Smooth muscle cell (in vitro differentiated cells): ENCODE measurements at regions not wholly inside any gene's neighbourhood (a gene's known extent, or its start where the extent isn't known, plus 50 kb on each side); places are given as distances from the start of the nearest gene placed in this dataset.
"Not testable (repeated sequence)": the region's sequence is repeated elsewhere in the genome, so short reads cannot be mapped to it uniquely, and the experiment has no call there.

ENCODE experiments used
- DNase-seq: peaks from one replicate; lab custom pipeline; 2025; ENCODE audit not compliant: unreplicated experiment; lab: John Stamatoyannopoulos, UW
- H2AFZ ChIP-seq: fragments of 200-600 bp; sonication (generic); 2 replicates; pipeline ENCODE4 v1.6.0; 2016; ENCODE audit warnings: antibody characterized with exemption, low read depth, mild to moderate bottlenecking
- H3F3A ChIP-seq: fragments of 200-600 bp; sonication (generic); 2 replicates; pipeline ENCODE4 v1.6.0; 2017; ENCODE audit warnings: antibody characterized with exemption, low read depth
- H3K27ac ChIP-seq: fragments of 200-600 bp; sonication (generic); 2 replicates; pipeline ENCODE4 v1.5.1; 2016; ENCODE audit warnings: low read depth, mild to moderate bottlenecking
- H3K27me3 ChIP-seq: fragments of 200-600 bp; sonication (generic); 2 replicates; pipeline ENCODE4 v1.6.1; 2016; ENCODE audit warnings: low read depth, mild to moderate bottlenecking
- H3K36me3 ChIP-seq: fragments of 200-600 bp; sonication (generic); 2 replicates; pipeline ENCODE4 v1.5.1; 2016; ENCODE audit warnings: low read depth
- H3K4me1 ChIP-seq: fragments of 200-600 bp; sonication (generic); 2 replicates; pipeline ENCODE4 v1.5.1; 2016; ENCODE audit warnings: low read depth
- H3K4me2 ChIP-seq: fragments of 200-600 bp; sonication (generic); 2 replicates; pipeline ENCODE4 v1.6.0; 2016; ENCODE audit warnings: mild to moderate bottlenecking
- H3K4me3 ChIP-seq: fragments of 200-600 bp; sonication (generic); 2 replicates; pipeline ENCODE4 v1.5.1; 2016; ENCODE audit warnings: mild to moderate bottlenecking
- H3K79me2 ChIP-seq: fragments of 200-600 bp; sonication (generic); 2 replicates; pipeline ENCODE4 v1.6.0; 2016; ENCODE audit warnings: low read depth, mild to moderate bottlenecking
- H3K9ac ChIP-seq: fragments of 200-600 bp; sonication (generic); 2 replicates; pipeline ENCODE4 v1.6.0; 2016; ENCODE audit warnings: low read depth
- H3K9me3 ChIP-seq: fragments of 200-600 bp; sonication (generic); replicated peaks from 2 replicates; pipeline ENCODE4 v1.5.1; 2016; ENCODE audit warnings: low read depth
- H4K20me1 ChIP-seq: fragments of 200-600 bp; sonication (generic); 2 replicates; pipeline ENCODE4 v1.6.0; 2016; ENCODE audit warnings: low read depth
- CTCF ChIP-seq: fragments of 200-600 bp; sonication (generic); IDR thresholded peaks from 2 replicates; pipeline ENCODE4 v1.5.1; 2017; ENCODE audit warnings: borderline replicate concordance, mild to moderate bottlenecking, antibody characterized with exemption; ENCODE audit not compliant: insufficient read depth, poor library complexity, severe bottlenecking
- WGBS: methylation state at CpG from one replicate; pipeline ENCODE4 v1.1.7; 2016; ENCODE audit warnings: low lambda C conversion rate; 5-methylcytosine and 5-hydroxymethylcytosine counted together

- DNase-seq: no peak
- H2AFZ ChIP-seq: no peak overlapping the region
- H3K4me1 ChIP-seq: no peaks in the 10 kb centered on the region
- 96% methylated on average over 2 of the region's 2 CpGs for WGBS
- H3K9ac ChIP-seq: no peak overlapping the region
- no peak overlapping the region for H3K4me2 ChIP-seq
- no peaks in the 10 kb centered on the region for H3K9me3 ChIP-seq
- no peaks in the 10 kb centered on the region for H4K20me1 ChIP-seq
- no peak overlapping the region for H3K4me3 ChIP-seq
- no peak for TF ChIP-seq CTCF
- H3K36me3 ChIP-seq: no peaks in the 10 kb centered on the region
- no peaks in the 10 kb centered on the region for H3K79me2 ChIP-seq
- no peak overlapping the region for H3K27ac ChIP-seq
- no peaks in the 10 kb centered on the region for H3K27me3 ChIP-seq
- H3F3A ChIP-seq: no peaks in the 10 kb centered on the region
Observed at GRCh38 chr3:78338405-78338804, 1298.5 kb downstream of the ROBO2 start.

DNA sequence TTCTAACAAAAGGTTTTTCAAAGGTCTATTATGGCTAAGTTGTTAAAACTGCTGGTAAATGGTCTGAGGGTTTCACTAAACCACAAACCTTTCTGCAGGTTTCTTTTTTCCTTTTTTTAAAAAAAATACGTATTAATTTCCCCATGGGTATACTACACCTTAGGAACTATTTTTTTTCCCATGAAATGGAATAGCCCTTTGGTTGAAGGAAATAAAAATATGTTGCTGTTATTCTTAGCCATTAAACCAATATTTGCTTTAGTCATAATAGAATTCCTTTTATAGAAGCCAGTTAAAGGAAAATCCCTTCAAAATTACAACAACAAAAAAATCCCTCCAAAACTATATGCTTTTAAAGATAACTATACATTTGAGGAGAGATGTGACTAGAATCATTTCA, 1303.3 kb downstream of the ROBO2 start:
- Histone ChIP-seq H2AFZ (no peak overlapping the region), H3F3A (no peaks in the 10 kb centered on the region)
- WGBS: 80% methylated on average over 1 of the region's 1 CpG

DNA sequence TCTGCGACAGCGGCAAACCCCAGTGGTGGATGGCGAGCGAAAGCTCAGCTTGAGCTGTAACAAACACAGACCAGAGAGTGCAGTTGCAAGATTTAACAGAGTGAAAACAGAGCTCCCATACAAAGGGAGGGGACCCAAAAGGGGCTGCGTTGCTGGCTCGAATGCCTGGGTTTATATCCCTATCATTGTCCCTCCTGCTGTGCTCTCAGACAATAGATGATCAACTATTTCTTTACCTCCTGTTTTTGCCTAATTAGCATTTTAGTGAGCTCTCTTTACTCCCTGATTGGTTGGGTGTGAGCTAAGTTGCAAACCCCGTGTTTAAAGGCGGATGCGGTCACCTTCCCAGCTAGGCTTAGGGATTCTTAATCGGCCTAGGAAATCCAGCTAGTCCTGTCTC, 1304.4 kb downstream of the ROBO2 start:
- H4K20me1 ChIP-seq, H3K79me2 ChIP-seq, H3K4me3 ChIP-seq, DNase-seq, H3K9me3 ChIP-seq, H3K9ac ChIP-seq, H3F3A ChIP-seq, H3K27me3 ChIP-seq, H3K4me2 ChIP-seq, H2AFZ ChIP-seq, H3K27ac ChIP-seq, H3K36me3 ChIP-seq: not testable (repeated sequence)
- peaks cover 23% of the 10 kb centered on the region for H3K4me1 ChIP-seq
- 85% methylated on average over 10 of the region's 10 CpGs for WGBS

More for the DNA sequence above, 1303.3 kb downstream of the ROBO2 start:
- H3K4me1 ChIP-seq: peaks cover 20% of the 10 kb centered on the region
- H3K27me3 ChIP-seq: no peaks in the 10 kb centered on the region
- no peaks in the 10 kb centered on the region for H3K9me3 ChIP-seq
- H3K4me2 ChIP-seq: no peak overlapping the region
- no peaks in the 10 kb centered on the region for H4K20me1 ChIP-seq
- TF ChIP-seq CTCF: no peak
- no peak overlapping the region for H3K9ac ChIP-seq
- H3K4me3 ChIP-seq: no peak overlapping the region
- no peaks in the 10 kb centered on the region for H3K79me2 ChIP-seq
- no peak for DNase-seq
- H3K36me3 ChIP-seq: no peaks in the 10 kb centered on the region
- no peak overlapping the region for H3K27ac ChIP-seq

DNA sequence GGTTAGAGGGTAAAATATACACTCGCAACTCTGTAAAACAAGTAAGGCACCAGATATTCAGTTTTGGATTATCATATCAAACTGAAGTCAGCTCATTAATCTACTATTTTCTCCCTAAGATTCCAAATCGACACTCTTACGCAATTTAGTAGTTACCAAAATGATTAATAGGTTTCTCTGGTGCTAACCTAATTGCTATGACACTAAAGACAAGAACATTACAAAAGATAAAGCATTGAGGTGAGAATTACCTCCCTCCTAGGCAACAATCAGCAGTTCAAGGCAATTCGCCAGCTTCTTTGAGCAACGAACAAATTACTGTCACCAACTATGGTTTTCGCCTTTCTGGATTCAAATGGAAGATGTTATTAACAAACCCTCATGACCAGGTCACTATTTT, 1305.0 kb downstream of the ROBO2 start:
- Histone ChIP-seq H3F3A (no peaks in the 10 kb centered on the region), H3K27me3 (no peaks in the 10 kb centered on the region), H3K9me3 (no peaks in the 10 kb centered on the region), H3K9ac (no peak overlapping the region), H3K79me2 (no peaks in the 10 kb centered on the region), H3K4me3 (no peak overlapping the region), H3K4me1 (peaks cover 23% of the 10 kb centered on the region), H4K20me1 (no peaks in the 10 kb centered on the region), H3K4me2 (no peak overlapping the region), H3K27ac (no peak overlapping the region), H2AFZ (no peak overlapping the region), H3K36me3 (no peaks in the 10 kb centered on the region)
- no peak for TF ChIP-seq CTCF
- WGBS: 91% methylated on average over 6 of the region's 6 CpGs
- DNase-seq: no peak
